HEK293 (cell line): ENCODE measurements at regions not wholly inside any gene's neighbourhood (a gene's known extent, or its start where the extent isn't known, plus 50 kb on each side); places are given as distances from the start of the nearest gene placed in this dataset.

Experiments used
- CTCF ChIA-PET: fragments of 350-600 bp; formaldehyde crosslinking; extraction: SDS; loops from one replicate; lab custom pipeline; 2021; ENCODE audit warnings: antibody characterized with exemption; lab: Yijun Ruan, JAX
- POLR2A ChIA-PET: fragments of 300-600 bp; formaldehyde crosslinking; extraction: SDS; loops from one replicate; lab custom pipeline; 2020; ENCODE audit warnings: antibody characterized with exemption, inconsistent platforms; lab: Yijun Ruan, JAX
- H3K27ac ChIP-seq: fragments of 200-500 bp; sonication (Bioruptor generic); 2 replicates; pipeline ENCODE4 v1.5.1; 2014; ENCODE audit warnings: low read depth, low read length, control low read depth, inconsistent platforms; ENCODE audit errors: extremely low read depth
- H3K36me3 ChIP-seq, 2 experiments: fragments of 200-500 bp in 1 of 2; sonication (Bioruptor generic) in 1 of 2; 1 replicate in 1 of 2; 2 replicates in 1 of 2; pipeline ENCODE4 v1.5.1; 2014 to 2017; ENCODE audit warnings: inconsistent platforms in 2 of 2, low read length in 2 of 2; ENCODE audit not compliant: control insufficient read depth in 2 of 2, insufficient read depth in 1 of 2
- H3K4me1 ChIP-seq: fragments of 200-500 bp; sonication (Bioruptor generic); 2 replicates; pipeline ENCODE4 v1.5.1; 2014; ENCODE audit warnings: mild to moderate bottlenecking, low read length, inconsistent platforms; ENCODE audit not compliant: control insufficient read depth, insufficient read depth
- H3K4me3 ChIP-seq: 2 replicates; pipeline ENCODE4 v1.5.1; 2011; ENCODE audit warnings: low read depth, mild to moderate bottlenecking, control low read depth, low read length, moderate library complexity
- H3K9me3 ChIP-seq: fragments of 200-500 bp; sonication (Bioruptor generic); 2 replicates; pipeline ENCODE4 v1.5.1; 2014; ENCODE audit warnings: low read depth, low read length, inconsistent platforms; ENCODE audit not compliant: control insufficient read depth, insufficient read depth
- KLF10 ChIP-seq: fragments of 450-650 bp; IDR thresholded peaks from 2 replicates; pipeline ENCODE4 v1.5.1; 2018; ENCODE audit warnings: missing biosample characterization, mild to moderate bottlenecking, missing genetic modification characterization
- MEIS1 ChIP-seq: sonication (generic); formaldehyde crosslinking; IDR thresholded peaks from 2 replicates; pipeline ENCODE4 v1.8.1; 2022; ENCODE audit warnings: missing genetic modification reagents, mild to moderate bottlenecking, borderline replicate concordance
- REPIN1 ChIP-seq: fragments of 450-650 bp; formaldehyde crosslinking; IDR thresholded peaks from 2 replicates; pipeline ENCODE4 v1.5.1; 2017; ENCODE audit warnings: missing biosample characterization, missing genetic modification characterization, low read depth
- ZBTB8A ChIP-seq: fragments of 450-650 bp; formaldehyde crosslinking; IDR thresholded peaks from 2 replicates; pipeline ENCODE4 v1.5.1; 2016; ENCODE audit warnings: missing biosample characterization, missing genetic modification characterization
- ZFHX2 ChIP-seq: fragments of 450-650 bp; formaldehyde crosslinking; conservative IDR thresholded peaks from 2 replicates; pipeline ENCODE4 v1.5.1; 2016; ENCODE audit warnings: missing biosample characterization, missing genetic modification characterization
- ZIC2 ChIP-seq: fragments of 450-650 bp; formaldehyde crosslinking; IDR thresholded peaks from 2 replicates; pipeline ENCODE4 v1.5.1; 2016; ENCODE audit warnings: missing biosample characterization, missing genetic modification characterization
- ZNF174 ChIP-seq: fragments of 450-650 bp; formaldehyde crosslinking; IDR thresholded peaks from 2 replicates; pipeline ENCODE4 v1.5.0; 2017; ENCODE audit warnings: missing biosample characterization, mild to moderate bottlenecking, missing genetic modification characterization
- ZNF2 ChIP-seq: fragments of 450-650 bp; formaldehyde crosslinking; IDR thresholded peaks from 2 replicates; pipeline ENCODE4 v1.5.1; 2016; ENCODE audit warnings: missing biosample characterization, missing genetic modification characterization
- ZNF24 ChIP-seq: fragments of 450-650 bp; formaldehyde crosslinking; IDR thresholded peaks from 2 replicates; pipeline ENCODE4 v1.5.1; 2016; ENCODE audit warnings: missing biosample characterization, missing genetic modification characterization
- ZNF248 ChIP-seq: fragments of 450-650 bp; formaldehyde crosslinking; IDR thresholded peaks from 2 replicates; pipeline ENCODE4 v1.5.1; 2017; ENCODE audit warnings: missing biosample characterization, missing genetic modification characterization
- ZNF335 ChIP-seq: fragments of 450-650 bp; formaldehyde crosslinking; conservative IDR thresholded peaks from 2 replicates; pipeline ENCODE4 v1.5.1; 2016; ENCODE audit warnings: missing biosample characterization, missing genetic modification characterization
- ZNF391 ChIP-seq: fragments of 450-650 bp; formaldehyde crosslinking; IDR thresholded peaks from 2 replicates; pipeline ENCODE4 v1.5.1; 2016; ENCODE audit warnings: low read depth, missing biosample characterization, missing genetic modification characterization, borderline replicate concordance
- ZNF544 ChIP-seq: fragments of 450-650 bp; formaldehyde crosslinking; IDR thresholded peaks from 2 replicates; pipeline ENCODE4 v1.5.0; 2017; ENCODE audit warnings: missing biosample characterization, missing genetic modification characterization
- ZNF610 ChIP-seq: fragments of 450-650 bp; formaldehyde crosslinking; IDR thresholded peaks from 2 replicates; pipeline ENCODE4 v1.5.1; 2016; ENCODE audit warnings: missing biosample characterization, missing genetic modification characterization, borderline replicate concordance
- ZNF670 ChIP-seq: fragments of 450-650 bp; formaldehyde crosslinking; IDR thresholded peaks from 2 replicates; pipeline ENCODE4 v1.5.1; 2016; ENCODE audit warnings: missing biosample characterization, missing genetic modification characterization, low read depth
- ZSCAN23 ChIP-seq: fragments of 450-650 bp; formaldehyde crosslinking; IDR thresholded peaks from 2 replicates; pipeline ENCODE4 v1.5.1; 2016; ENCODE audit warnings: missing biosample characterization, missing genetic modification characterization
- TF ChIP-seq, protein P1 (sequence below): fragments of 450-650 bp; formaldehyde crosslinking; IDR thresholded peaks from 2 replicates; pipeline ENCODE4 v1.5.1; 2016; ENCODE audit warnings: missing biosample characterization, missing genetic modification characterization
- TF ChIP-seq, protein P2 (sequence below): fragments of 450-650 bp; formaldehyde crosslinking; IDR thresholded peaks from 2 replicates; pipeline ENCODE4 v1.5.1; 2017; ENCODE audit warnings: missing biosample characterization, missing genetic modification characterization
- TF ChIP-seq, protein P3 (sequence below): fragments of 450-650 bp; formaldehyde crosslinking; conservative IDR thresholded peaks from 2 replicates; pipeline ENCODE4 v1.5.1; 2016; ENCODE audit warnings: low read depth, missing biosample characterization, missing genetic modification characterization
- TF ChIP-seq, protein P4 (sequence below): fragments of 450-650 bp; formaldehyde crosslinking; IDR thresholded peaks from 2 replicates; pipeline ENCODE4 v1.5.1; 2016; ENCODE audit warnings: missing biosample characterization, missing genetic modification characterization

DNA sequence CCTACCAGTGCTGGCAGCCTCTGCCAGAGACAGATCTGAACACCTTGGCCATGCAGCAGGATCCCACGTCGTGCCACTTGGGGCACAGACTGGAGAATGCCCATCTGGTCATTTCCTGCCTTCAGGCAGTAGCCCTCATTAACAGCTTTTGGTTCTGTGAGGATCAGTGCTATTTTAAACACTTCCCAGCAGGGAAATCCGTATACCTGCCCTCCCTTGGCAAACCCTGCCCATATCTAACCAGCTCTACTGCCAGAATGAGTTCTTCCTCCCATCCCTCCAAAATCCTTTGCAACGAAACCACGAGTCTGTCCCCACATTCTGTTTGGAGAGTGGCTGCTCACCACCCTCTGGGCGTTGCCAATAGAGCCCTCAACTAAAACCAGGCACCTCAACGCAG is 245.7 kb downstream of the ENGASE start (continued):
- TF ChIP-seq, protein P1, sequence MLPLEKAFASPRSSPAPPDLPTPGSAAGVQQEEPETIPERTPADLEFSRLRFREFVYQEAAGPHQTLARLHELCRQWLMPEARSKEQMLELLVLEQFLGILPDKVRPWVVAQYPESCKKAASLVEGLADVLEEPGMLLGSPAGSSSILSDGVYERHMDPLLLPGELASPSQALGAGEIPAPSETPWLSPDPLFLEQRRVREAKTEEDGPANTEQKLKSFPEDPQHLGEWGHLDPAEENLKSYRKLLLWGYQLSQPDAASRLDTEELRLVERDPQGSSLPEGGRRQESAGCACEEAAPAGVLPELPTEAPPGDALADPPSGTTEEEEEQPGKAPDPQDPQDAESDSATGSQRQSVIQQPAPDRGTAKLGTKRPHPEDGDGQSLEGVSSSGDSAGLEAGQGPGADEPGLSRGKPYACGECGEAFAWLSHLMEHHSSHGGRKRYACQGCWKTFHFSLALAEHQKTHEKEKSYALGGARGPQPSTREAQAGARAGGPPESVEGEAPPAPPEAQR (tag by site-specific recombination): no peak

DNA sequence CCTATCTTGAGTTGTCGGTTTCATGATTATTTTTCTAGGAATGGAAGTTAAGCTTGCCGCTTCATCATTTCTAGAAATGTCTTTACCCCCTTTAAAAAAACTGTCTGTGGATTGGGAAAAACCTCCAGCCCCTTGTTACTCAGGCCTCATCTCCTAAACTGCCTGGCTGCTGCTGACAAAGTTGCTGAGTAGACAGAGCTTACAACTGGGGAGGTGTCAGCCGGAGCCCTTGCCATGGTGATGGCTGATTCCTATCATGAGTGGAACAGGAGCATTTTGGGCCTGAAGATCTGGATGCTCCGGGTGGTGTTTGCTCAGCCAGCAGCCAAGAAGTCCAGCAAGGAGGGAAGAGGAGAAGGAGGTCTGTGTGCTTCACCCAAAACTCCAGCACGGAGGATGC is 243.3 kb downstream of the ENGASE start:
- Histone ChIP-seq H3K4me3 (no peak overlapping the region), H3K4me1 (no peaks in the 10 kb centered on the region), H3K9me3 (no peaks in the 10 kb centered on the region), H3K36me3 (no peaks in the 10 kb centered on the region), H3K27ac (no peak overlapping the region)
- TF ChIP-seq ZNF544 (tag by site-specific recombination): no peak
- TF ChIP-seq KLF10 (tag by site-specific recombination): no peak
- TF ChIP-seq, protein P2, sequence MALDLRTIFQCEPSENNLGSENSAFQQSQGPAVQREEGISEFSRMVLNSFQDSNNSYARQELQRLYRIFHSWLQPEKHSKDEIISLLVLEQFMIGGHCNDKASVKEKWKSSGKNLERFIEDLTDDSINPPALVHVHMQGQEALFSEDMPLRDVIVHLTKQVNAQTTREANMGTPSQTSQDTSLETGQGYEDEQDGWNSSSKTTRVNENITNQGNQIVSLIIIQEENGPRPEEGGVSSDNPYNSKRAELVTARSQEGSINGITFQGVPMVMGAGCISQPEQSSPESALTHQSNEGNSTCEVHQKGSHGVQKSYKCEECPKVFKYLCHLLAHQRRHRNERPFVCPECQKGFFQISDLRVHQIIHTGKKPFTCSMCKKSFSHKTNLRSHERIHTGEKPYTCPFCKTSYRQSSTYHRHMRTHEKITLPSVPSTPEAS (tag by site-specific recombination): no peak
- TF ChIP-seq MEIS1 (CRISPR knock-in tag): no peak
- no peak for TF ChIP-seq ZNF391 (tag by site-specific recombination)
- no peak for TF ChIP-seq ZIC2
- TF ChIP-seq ZNF335 (tag by site-specific recombination): no peak
- no peak for TF ChIP-seq ZNF2
- TF ChIP-seq REPIN1 (tag by site-specific recombination): no peak
- TF ChIP-seq, protein P3, sequence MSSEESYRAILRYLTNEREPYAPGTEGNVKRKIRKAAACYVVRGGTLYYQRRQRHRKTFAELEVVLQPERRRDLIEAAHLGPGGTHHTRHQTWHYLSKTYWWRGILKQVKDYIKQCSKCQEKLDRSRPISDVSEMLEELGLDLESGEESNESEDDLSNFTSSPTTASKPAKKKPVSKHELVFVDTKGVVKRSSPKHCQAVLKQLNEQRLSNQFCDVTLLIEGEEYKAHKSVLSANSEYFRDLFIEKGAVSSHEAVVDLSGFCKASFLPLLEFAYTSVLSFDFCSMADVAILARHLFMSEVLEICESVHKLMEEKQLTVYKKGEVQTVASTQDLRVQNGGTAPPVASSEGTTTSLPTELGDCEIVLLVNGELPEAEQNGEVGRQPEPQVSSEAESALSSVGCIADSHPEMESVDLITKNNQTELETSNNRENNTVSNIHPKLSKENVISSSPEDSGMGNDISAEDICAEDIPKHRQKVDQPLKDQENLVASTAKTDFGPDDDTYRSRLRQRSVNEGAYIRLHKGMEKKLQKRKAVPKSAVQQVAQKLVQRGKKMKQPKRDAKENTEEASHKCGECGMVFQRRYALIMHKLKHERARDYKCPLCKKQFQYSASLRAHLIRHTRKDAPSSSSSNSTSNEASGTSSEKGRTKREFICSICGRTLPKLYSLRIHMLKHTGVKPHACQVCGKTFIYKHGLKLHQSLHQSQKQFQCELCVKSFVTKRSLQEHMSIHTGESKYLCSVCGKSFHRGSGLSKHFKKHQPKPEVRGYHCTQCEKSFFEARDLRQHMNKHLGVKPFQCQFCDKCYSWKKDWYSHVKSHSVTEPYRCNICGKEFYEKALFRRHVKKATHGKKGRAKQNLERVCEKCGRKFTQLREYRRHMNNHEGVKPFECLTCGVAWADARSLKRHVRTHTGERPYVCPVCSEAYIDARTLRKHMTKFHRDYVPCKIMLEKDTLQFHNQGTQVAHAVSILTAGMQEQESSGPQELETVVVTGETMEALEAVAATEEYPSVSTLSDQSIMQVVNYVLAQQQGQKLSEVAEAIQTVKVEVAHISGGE (tag by site-specific recombination): no peak
- TF ChIP-seq, protein P4, sequence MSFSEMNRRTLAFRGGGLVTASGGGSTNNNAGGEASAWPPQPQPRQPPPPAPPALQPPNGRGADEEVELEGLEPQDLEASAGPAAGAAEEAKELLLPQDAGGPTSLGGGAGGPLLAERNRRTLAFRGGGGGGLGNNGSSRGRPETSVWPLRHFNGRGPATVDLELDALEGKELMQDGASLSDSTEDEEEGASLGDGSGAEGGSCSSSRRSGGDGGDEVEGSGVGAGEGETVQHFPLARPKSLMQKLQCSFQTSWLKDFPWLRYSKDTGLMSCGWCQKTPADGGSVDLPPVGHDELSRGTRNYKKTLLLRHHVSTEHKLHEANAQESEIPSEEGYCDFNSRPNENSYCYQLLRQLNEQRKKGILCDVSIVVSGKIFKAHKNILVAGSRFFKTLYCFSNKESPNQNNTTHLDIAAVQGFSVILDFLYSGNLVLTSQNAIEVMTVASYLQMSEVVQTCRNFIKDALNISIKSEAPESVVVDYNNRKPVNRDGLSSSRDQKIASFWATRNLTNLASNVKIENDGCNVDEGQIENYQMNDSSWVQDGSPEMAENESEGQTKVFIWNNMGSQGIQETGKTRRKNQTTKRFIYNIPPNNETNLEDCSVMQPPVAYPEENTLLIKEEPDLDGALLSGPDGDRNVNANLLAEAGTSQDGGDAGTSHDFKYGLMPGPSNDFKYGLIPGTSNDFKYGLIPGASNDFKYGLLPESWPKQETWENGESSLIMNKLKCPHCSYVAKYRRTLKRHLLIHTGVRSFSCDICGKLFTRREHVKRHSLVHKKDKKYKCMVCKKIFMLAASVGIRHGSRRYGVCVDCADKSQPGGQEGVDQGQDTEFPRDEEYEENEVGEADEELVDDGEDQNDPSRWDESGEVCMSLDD (tag by site-specific recombination): no peak
- TF ChIP-seq ZNF670 (tag by site-specific recombination): no peak
- TF ChIP-seq ZNF24 (tag by site-specific recombination): no peak
- no peak for TF ChIP-seq ZNF248
- no peak for TF ChIP-seq ZNF610 (tag by site-specific recombination)
- TF ChIP-seq ZSCAN23: no peak
- no peak for TF ChIP-seq ZFHX2 (tag by site-specific recombination)
- TF ChIP-seq ZNF174 (tag by site-specific recombination): no peak
- TF ChIP-seq ZBTB8A (tag by site-specific recombination): no peak
- ChIA-PET POLR2A (no interaction called here), CTCF (interaction anchor here (0.6 kb wide), 2 partner anchors 74 to 106 kb away, joined by 3 read pairs; no protein-coding TSS in a partner anchor)
